HG02943 (cell line): ENCODE measurements at regions not wholly inside any gene's neighbourhood (a gene's known extent, or its start where the extent isn't known, plus 50 kb on each side); places are given as distances from the start of the nearest gene placed in this dataset.

Experiments used
- ATAC-seq: cut with Tn5 transposase; IDR thresholded peaks from one replicate; pipeline ENCODE4 v1.9.1; 2021; ENCODE audit warnings: mild to moderate bottlenecking, low read depth, moderate library complexity; ENCODE audit not compliant: unreplicated experiment

DNA sequence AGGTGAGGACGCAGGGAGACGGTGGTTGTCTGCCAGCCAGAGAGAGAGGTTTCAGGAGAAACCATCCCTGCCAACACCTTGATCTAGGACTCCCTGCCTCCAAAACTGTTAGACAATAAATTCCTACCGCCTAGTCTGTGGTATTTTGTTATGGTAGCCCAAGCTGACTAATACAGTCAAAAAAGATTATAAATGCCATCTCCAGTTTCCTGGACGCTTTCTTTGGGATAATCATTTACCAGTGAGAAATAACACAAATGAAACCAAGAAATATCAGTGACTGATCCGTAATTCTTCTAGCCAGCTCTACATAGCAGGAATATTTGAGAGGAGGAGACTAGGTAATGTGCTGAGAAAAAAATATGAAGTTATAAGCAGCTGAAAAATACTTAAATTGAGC lies 707.8 kb upstream of the LMCD1 start:
- no peak for ATAC-seq

- ATAC-seq = no peak
These were observed 703.3 kb upstream of the LMCD1 start for GRCh38 chr3:7798276-7798675.

- ATAC-seq = no peak
These were observed 701.4 kb upstream of the LMCD1 start for GRCh38 chr3:7800006-7800780.

DNA sequence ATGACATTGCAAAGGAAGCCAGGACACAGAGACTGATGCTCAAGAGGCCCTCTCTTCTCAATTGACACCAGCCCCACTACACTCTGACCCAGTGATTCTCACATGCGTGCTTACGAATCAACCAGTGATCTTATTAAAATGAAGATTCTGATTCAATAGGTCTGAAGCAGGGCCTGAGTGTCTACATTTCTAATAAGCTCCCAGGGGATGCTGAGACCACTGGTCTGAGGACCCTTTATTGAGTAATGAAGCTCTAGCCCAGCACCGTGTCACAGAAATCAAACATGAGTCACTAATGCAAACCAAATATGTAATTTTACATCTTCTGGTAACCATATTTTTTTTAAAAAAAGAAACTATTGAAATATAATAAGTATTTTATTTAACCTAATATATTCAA lies 689.1 kb upstream of the LMCD1 start:
- ATAC-seq = no peak

GRCh38 chr3:7813365-7813764 lies 688.3 kb upstream of the LMCD1 start:
- no peak for ATAC-seq

DNA sequence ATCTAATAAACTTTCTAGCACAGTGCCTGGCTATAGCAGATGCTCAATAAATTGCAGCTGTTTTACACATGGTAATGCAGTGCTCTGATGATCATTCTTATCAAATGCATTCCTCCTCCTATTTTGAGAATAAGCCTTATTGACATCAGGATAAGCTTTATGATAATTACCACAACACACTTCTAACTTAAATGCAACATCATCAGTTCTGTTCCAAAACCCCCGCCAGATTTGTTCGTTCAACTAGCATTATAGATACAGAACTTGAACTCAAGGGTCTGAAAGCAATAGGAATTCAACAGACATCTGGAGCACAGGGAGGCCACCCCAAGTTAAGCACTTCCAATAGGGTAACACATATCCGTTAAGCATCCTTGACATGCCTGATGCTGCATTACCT lies 684.4 kb upstream of the LMCD1 start:
- ATAC-seq = no peak

DNA sequence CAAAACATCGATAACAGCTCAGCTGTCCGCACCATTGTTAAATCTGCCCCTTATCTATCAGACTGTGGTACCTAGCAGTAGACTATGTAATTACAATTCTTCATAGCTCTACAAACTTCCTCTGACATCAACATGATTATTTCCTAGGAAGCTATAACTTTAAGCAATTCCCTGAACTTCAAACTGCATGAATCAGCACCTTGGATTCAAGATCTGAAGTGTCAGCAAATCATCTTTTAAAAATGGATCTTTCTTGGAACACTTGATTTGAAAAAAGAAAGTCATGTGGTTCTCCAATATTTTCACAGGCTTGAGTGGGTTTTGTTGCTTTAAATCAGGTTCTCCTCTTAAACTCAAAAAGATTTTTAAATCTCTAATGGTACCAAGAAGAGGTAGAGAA lies 680.7 kb upstream of the LMCD1 start:
- no peak for ATAC-seq

- ATAC-seq = no peak
These were observed 679.8 kb upstream of the LMCD1 start for GRCh38 chr3:7821858-7822257.

DNA sequence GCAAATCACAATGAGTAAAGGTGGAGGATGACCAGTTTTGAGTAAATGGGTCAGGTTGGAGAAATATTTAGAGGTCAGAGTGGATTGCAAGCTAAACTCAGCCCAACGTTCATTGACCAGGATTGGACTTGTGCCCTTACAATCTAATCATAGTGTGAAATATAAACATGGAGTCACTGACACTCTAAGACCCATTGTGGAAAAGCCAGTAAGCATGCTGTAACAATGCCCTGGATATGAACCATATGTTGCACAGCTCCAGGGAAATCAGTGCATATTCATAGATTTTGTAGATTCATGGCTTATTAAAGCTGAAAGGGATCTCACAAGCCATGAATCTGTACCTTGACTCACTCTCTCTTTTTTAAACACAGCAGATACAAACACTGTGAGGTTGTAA lies 660.2 kb upstream of the LMCD1 start:
- no peak for ATAC-seq

- no peak for ATAC-seq
These were observed 658.2 kb upstream of the LMCD1 start for GRCh38 chr3:7843441-7843840.

- no peak for ATAC-seq
These were observed 654.6 kb upstream of the LMCD1 start for GRCh38 chr3:7847021-7847420.

- ATAC-seq = no peak
These were observed 654.1 kb upstream of the LMCD1 start for GRCh38 chr3:7847521-7847920.

GRCh38 chr3:7854266-7854665 lies 647.4 kb upstream of the LMCD1 start:
- ATAC-seq = no peak

- no peak for ATAC-seq
These were observed 646.9 kb upstream of the LMCD1 start for GRCh38 chr3:7854721-7855120.

DNA sequence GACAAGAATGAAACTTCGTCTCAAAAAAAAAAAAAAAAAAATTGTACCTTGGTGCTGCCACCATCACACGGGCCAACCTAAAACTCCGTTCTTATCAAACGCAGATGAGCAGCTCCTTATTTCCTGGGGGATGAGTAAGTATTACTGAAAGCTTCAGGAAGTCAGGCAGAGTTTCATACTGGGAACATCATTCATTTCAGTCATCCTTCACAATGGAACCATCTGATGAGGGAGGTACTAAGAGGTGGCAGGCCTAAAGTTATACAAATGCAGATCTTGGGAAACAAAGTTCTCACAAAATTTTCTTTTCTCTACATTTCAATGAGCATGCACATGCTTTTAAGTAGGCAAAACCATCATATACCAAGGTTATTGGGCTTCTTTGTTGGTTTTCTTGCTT lies 636.0 kb upstream of the LMCD1 start:
- ATAC-seq = no peak

GRCh38 chr3:7867587-7867986 lies 634.0 kb upstream of the LMCD1 start:
- ATAC-seq = no peak

DNA sequence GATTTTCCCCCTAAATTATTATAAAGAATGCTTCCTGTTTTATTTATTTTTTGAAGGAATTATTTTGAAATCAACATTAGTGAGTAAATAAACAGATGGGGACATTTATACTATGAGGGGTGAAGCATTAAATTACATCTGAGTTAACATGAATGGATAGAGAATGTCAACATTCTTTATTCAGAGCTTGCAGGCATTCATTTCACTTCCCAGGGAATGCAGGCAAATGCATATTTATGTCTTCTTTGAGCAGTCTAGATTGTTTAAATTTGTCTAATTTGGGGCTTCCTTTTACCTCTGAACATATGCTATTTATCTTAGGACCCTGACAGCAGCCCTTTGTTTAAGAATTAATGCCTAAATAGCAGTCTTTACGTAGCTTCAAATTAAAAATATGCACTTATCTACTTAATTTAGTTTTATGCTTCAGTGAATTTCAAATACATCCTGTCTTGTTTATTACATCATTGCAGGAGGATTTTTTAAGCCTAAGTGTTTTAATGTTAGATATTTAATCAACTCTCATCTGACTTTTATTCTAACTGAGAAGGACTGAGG lies 630.5 kb upstream of the LMCD1 start:
- ATAC-seq = no peak

- no peak for ATAC-seq
These were observed 627.5 kb upstream of the LMCD1 start for GRCh38 chr3:7874116-7874515.

- no peak for ATAC-seq
These were observed 625.7 kb upstream of the LMCD1 start for GRCh38 chr3:7875925-7876324.

- no peak for ATAC-seq
These were observed 624.8 kb upstream of the LMCD1 start for GRCh38 chr3:7876741-7877297.

- no peak for ATAC-seq
These were observed 624.3 kb upstream of the LMCD1 start for GRCh38 chr3:7877312-7877711.

- ATAC-seq = no peak
These were observed 622.1 kb upstream of the LMCD1 start for GRCh38 chr3:7879572-7879971.
